Fibroblast of pulmonary artery (primary cell): ENCODE measurements at regions not wholly inside any gene's neighbourhood (a gene's known extent, or its start where the extent isn't known, plus 50 kb on each side); places are given as distances from the start of the nearest gene placed in this dataset.

Source experiments
- DNase-seq: peaks from one replicate; pipeline ENCODE4 v3.0.0-alpha.2; 2010; ENCODE audit warnings: low read depth
- H3K4me3 ChIP-seq: replicated peaks from 2 replicates; pipeline ENCODE4 v1.5.1; 2011; ENCODE audit warnings: low read depth, mild to moderate bottlenecking, control low read depth, low read length, moderate library complexity
- TF ChIP-seq, protein P1 (sequence below): IDR thresholded peaks from 2 replicates; pipeline ENCODE4 v1.5.1; 2011; ENCODE audit warnings: mild to moderate bottlenecking, control low read depth, low read length, inconsistent platforms; ENCODE audit errors: missing control alignments

DNA sequence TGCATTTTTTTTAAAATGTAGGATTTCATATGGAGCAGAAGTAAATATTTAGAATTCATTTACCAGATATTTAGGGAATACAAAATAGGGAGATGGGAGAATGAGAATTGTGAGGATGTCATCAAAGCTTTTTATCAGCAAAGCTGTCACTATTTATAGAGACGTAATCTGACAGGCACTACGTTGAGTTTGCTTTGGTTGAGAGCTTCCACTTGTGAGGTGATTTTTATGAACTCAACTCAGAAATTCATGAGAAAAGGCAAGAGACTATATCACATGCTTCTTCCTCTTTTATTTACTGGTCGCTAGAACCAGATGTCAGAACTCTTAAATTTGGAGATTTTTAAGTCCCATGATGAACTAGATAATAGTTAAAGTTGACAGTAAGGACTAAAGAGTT, 211.2 kb downstream of the GBA3 start:
- DNase-seq, result no peak
- no peak overlapping the region for H3K4me3 ChIP-seq
- TF ChIP-seq, protein P1, sequence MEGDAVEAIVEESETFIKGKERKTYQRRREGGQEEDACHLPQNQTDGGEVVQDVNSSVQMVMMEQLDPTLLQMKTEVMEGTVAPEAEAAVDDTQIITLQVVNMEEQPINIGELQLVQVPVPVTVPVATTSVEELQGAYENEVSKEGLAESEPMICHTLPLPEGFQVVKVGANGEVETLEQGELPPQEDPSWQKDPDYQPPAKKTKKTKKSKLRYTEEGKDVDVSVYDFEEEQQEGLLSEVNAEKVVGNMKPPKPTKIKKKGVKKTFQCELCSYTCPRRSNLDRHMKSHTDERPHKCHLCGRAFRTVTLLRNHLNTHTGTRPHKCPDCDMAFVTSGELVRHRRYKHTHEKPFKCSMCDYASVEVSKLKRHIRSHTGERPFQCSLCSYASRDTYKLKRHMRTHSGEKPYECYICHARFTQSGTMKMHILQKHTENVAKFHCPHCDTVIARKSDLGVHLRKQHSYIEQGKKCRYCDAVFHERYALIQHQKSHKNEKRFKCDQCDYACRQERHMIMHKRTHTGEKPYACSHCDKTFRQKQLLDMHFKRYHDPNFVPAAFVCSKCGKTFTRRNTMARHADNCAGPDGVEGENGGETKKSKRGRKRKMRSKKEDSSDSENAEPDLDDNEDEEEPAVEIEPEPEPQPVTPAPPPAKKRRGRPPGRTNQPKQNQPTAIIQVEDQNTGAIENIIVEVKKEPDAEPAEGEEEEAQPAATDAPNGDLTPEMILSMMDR, result no peak

DNA sequence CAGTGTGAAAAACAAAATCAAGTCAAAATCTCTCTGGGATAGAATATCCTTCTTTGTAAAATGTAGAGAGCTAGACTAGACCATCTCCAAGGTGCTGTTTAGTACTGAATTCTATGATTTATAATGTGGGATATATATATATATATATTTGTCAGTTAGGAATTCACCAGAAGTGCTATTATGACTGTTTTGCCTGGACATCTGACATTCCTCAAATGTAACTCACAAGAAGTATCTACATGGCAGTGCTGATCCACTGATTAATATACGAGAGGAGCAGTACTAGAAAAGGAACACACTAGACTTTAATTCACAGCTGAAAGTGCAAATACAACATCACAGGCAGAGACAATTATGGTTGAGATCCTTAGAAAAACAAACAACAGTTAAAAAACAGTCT, 208.9 kb downstream of the GBA3 start:
- DNase-seq, result no peak
- TF ChIP-seq, protein P1, result no peak
- no peak overlapping the region for H3K4me3 ChIP-seq

DNA sequence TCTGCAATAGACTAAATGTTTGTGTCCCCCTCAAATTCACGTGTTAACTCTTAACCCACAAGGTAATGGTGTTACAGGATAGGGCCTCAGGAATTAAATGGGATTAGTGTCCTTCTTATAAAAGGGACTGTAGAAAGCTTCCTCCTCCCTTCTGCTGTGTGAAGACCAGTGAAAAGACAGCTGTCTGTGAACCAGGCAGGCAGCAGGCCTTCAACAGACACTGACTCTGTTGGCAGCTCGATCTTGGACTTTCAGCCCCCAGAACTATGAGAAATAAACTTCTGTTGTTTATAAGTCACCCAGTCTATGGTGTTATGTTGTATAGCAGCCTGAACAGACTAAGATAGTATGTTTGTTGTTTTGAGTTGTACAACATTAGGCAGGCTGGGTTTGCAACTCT, 208.1 kb downstream of the GBA3 start:
- TF ChIP-seq, protein P1, result no peak
- H3K4me3 ChIP-seq, result no peak overlapping the region
- no peak for DNase-seq

DNA sequence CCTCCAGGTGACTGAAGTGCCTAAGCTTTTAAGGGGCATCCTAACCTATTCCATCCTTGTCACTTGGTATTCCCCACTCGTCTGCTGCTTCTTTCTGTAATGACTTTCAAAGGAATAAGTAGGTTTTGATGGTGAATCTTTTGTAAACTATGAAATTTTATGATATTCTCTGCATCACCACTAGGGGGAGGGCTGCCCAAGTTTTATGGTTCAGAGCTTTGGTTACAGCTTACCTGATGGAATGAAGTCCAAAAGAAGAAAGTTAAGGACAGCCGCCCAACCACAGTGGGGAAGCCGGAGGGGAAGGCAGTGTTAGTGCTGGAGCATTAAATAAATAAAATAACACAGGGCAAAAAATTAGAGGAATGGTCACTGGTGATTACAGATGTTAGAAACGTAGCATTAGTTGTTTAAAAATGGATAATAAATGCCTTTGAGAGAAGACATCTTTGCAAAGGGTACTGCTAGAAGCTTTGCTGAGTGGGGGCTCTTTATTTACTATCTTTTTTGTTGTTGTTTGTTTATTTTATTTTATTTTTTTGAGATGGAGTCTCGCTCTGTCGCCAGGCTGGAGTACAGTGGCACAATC, 204.9 kb downstream of the GBA3 start:
- TF ChIP-seq, protein P1, result peak; percentile 78
- H3K4me3 ChIP-seq, result no peak overlapping the region
- DNase-seq, result peak; percentile 43

DNA sequence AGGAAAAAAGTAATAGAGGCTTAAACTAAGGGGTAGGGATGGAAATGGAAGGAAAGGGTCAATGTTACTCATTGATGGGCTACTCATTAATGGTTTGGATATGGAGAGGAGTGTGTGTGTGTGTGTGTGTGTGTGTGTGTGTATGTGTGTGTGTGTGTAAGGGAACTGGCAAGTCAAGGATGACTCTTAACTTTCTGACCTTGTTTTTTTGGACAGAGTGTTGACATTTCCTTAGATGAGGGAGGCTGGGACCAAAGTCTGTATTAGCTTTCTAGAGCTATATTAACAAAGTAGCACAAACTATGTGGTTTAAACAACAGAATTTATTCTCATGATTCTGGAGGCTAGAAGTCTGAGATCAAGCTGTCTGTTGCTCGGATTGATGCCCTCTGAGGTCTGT, 202.7 kb downstream of the GBA3 start:
- TF ChIP-seq, protein P1, result no peak
- no peak for DNase-seq

DNA sequence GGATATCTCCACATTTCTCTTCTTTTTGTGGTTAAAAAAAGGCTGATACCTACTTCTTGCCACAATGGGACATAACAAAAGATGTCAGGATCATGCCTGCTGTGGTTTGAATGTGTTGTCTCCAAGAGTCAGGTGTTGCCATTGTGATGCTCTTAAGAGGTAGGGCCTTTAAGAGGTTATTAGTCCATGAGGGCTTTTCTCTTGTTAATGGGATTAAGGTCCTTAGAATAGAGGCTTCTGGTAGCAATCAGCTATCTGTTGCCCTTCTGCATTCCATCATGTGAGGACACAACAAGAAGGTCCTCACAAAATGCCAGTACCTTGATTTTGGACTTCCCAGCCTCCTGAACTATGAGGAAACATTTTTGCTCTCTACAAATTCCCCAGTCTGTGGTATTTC, 191.4 kb downstream of the GBA3 start:
- TF ChIP-seq, protein P1, result no peak
- no peak for DNase-seq
- H3K4me3 ChIP-seq, result no peak overlapping the region

More for the DNA sequence above, 202.7 kb downstream of the GBA3 start:
- no peak overlapping the region for H3K4me3 ChIP-seq

DNA sequence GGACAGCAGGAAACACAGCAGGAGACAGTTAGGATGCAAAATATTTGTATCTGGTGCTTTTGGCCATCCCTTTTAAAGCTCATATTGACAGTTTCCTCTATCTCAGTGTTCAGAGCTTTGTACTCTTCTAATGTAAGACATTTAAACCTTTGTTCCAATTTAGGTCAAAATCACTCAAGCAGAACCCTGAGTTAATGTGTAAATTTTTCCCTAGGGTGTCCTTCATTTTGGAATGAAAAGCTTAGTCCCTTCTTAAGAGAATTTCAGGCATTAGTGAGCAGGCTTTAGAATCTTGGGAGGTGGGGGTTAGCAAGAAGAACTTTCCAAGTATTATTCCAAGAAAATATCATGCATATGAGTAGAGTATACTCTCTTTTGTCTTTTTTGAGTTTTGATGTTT, 188.7 kb downstream of the GBA3 start:
- TF ChIP-seq, protein P1, result no peak
- DNase-seq, result no peak
- no peak overlapping the region for H3K4me3 ChIP-seq
